NCI-H2081 (cell line): ENCODE measurements at regions not wholly inside any gene's neighbourhood (a gene's known extent, or its start where the extent isn't known, plus 50 kb on each side); places are given as distances from the start of the nearest gene placed in this dataset.

Source experiments
- DNase-seq, 2 experiments: peaks; one replicate each; lab custom pipeline; 2025; lab: John Stamatoyannopoulos, UW

DNA sequence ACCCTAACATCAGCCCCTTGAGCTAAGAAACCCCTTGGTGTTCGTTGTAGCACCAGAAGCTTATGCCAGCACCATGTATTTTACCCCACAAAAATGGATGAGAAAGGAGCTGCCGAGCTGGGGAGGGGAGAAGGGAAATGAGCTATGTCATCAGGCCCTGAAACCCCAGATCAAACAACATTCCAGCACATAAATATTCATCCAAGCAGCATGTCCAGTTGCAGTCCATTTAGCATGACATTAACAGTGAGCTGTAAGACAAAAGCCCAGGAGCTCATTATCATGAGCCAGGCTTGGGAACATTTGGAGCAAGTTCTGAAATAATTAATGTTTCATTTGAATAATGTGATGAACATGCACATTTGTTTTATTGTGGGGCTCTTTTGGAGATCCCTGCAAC, 630.1 kb upstream of the TMEM132C start:
- no peak for DNase-seq

DNA sequence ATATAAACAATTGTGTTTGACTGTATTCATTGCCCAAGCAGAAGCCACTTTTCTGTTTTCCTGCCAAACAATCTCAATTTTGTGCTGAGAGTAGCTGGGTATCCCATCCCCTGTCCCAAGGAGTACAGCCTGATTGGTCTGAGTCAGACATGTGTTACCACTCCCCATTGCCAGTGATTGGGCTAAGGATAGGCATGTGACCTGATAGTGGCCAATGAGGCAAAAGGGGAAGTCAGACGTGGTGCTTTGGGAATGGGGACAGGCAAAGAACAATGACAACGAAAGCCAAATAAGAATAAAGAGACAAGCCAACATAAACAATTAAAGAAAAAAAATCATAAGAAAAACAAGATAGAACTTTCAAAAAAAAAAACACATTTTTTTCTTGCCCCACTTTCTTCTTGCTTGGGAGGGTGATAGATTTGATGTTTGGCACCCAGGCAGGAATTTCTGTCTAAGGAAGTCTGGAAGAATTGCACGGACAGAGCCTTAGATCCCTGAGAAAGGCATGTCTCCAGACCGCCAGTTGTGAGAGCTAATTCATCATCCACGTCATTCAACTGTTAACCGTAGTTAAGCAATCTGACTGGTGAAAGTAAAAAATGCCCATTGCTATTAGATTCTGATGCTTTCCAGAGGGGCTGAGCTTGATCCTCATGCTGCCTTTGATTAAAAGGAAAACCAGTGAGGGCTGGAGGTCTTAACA, 626.6 kb upstream of the TMEM132C start:
- no peak for DNase-seq

DNA sequence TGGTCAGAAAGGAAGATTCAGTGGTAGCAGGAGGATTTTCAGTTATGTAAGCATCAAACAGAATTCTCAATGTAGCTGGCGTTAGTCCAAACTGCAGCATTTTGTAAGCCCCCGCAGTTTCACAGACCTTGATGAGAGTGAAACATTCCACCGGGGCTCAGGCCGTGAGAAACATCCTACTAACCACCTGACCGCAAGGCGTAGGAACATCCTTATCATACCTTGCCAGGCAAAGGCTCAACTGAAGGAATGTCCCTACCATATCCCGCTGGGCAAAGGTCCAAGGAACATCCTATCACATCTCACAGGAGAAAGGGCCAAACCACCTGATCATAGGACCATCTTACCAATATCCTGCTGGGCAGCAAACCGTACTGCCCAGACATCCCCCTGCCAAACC, 624.8 kb upstream of the TMEM132C start:
- DNase-seq, result no peak

DNA sequence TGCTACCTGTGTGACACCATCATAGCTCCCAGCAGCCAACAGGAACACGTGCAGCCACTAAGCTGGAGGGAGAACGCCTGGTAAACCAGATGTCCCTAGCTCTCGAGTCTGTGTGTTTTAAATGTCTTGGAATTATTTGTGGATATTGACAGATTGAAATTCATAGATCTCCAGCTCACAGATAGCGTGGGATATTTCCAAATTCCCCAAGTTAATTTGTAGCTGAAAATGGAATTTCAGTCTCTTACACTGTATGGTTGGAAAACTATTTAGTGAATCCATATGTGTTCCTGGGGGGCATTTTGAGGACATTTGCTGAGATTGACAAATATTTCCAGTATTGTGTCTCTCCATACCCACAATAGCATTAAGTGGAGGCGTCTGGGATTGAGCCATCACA, 618.6 kb upstream of the TMEM132C start:
- no peak for DNase-seq

DNA sequence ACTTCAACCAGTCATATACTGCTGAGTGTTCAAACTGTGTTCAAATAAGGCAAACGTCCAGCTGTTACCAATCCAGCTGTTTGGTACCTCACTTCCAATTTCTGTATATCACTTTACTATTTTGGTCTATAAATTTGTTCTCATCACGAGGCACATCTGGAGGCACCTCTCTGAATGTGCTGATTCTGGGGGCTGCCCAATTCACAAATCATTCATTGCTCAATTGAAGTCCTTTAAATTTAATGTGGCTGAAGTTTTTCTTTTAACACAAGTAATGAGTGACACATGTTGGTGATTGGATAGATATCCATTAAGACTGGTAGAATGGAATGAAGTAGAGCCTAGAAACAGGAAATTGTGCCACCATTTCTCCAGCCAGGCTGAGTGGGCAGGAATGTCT, 617.0 kb upstream of the TMEM132C start:
- DNase-seq, result no peak

DNA sequence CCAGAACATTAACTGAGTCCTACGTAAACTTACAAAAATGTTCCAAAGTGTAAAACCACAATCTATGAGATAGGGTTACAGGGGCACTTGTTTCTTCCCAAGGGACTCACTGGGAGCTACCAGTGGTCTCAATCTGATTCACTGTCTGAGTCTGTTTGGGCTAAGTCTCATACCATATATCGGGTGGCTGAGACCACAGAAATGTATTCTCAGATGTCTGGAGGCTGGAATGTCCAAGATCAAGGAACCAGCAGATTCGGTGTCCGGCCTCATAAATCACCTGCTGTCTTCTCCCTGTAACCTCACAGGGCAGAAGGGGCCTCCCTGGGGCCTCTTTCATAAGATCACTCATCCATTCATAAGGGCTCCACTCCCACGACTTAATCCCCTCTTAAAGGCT, 616.3 kb upstream of the TMEM132C start:
- DNase-seq, result no peak

DNA sequence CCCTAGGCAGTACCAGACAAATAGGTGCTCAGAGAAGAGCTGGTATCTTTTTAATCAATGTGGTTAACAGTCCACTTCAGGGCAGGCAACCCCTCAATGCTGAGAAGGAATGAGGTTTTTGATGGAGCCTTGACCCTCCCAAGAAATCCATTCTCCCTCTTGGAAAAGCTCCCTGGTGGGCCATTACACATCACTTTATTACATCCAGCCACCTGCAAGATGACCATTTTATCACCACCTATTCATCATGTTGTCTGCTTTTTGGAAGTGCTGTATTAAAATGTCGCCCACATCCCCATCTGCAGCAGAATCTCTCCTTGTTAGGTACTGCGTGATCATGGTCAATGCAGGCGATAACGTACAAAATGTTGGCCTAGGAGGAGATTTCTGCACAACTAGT, 614.7 kb upstream of the TMEM132C start:
- no peak for DNase-seq

DNA sequence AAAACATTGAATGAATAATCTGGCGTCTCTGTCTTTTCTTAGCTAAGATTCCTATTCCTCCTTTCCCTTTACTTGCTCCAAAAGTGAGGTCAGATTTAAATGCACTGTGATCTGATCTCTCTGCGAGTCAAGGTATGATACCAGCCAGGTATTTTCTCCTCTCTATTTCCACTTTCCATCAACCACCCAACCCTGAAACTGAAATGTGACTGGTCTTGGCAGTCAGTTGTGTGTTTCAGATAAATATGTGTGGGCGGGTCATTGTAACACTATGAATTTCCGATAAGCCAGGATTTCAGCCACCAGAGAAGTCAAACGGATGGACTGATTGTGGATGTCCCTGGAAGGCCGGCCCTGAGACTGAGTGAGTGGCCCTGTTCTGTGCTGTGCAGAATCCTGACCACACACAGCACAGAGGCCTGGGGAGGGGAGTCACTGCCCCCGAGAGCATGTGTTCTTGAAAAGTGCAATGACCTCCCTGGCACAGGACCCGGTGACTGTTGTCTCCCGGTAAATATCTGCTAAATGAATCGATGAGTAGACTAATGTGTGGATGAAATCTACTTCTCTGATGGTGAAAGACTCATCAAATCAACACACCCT, 612.5 kb upstream of the TMEM132C start:
- no peak for DNase-seq

DNA sequence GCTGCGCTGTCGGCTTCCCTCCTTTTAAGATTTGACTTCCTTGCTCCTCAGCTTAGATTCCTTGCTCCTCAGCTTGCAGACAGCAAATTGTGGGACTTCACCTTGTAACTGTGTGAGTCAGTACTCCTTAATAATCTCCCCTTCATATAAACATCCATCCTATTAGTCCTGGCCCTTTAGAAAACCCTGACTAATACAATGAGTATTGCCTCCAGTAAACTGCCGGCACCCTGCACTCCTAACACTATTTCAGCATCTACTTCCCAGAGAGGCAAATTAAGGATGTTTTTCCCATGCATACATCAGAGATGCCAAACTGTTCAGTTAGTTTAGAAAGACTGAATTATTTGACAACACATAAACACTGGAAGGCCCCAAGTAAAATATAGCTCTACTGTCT, 611.3 kb upstream of the TMEM132C start:
- no peak for DNase-seq

DNA sequence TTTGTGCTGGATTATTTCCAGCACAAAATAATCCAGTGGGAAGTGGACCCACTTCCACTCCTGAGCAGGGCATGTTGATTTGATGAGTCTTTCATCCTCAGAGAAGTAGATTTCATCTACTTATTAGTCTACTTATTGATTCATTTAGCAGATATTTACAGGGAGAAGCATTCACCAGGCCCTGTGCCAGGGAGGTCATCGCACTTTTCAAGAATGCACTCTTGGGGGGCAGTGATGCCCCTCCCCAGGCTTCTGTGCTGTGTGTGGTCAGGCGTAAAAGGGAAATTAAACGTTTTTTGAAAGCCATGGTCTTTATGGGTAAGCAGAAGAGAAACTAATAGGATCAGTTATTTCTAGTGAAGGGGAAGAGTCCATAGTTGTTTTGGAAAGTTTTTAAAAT, 610.7 kb upstream of the TMEM132C start:
- DNase-seq, result no peak

DNA sequence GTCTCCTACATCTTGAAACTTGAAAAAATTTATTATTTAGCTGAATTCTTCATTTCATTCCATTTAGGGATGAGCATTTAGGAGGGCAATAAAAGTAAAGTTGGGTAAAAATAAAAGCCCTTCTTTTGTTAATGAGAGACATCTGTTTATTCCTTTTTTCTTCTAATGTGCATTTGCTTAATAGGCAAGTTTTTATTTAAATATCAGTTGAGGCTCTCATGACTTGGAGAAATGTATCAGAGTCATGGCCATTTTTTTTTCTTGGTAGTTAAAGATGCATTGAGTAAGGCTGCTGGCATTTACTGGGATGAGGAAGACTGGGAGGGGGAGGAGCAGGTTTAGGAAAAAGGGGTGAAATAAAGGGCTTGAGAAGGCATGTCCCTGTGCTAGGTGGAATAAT, 609.9 kb upstream of the TMEM132C start:
- DNase-seq, result no peak

DNA sequence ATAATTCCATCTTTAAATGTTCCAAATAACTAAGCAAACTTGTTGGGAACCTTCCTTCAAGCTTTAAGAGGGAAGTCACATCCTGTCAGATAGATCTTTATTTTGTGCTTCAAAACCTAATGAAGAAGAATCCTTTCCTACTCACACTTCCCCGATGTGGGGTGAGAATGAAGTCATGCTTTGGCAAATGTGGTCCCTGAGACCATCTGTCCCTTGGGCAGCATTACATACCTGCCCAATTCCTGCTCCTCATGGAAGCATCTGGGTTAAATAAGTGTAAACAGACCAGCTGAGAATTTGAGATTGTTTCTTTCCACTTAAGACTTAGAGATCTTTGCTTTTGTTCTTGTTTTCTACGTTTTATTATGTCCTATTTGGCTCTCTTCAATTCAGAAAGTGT, 606.0 kb upstream of the TMEM132C start:
- DNase-seq, result no peak

DNA sequence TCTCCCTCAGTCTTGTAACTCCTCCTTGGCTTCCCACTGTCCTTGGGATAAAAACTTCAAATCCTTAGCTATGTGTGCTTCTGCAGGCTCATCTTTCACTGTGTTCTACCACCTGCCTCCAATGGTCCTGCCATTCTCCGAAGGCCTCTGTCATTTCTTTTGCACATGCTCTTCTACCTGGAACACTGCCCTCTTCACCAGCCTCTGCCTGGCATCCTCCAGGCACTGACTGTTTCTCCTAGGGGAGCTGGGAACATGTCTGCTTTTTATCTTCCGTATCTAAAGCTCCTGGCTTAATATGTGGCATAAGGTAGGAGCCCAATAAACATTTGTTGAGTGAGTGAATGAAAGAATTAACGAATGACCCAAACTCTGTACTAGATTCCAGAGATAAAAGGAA, 603.3 kb upstream of the TMEM132C start:
- no peak for DNase-seq

DNA sequence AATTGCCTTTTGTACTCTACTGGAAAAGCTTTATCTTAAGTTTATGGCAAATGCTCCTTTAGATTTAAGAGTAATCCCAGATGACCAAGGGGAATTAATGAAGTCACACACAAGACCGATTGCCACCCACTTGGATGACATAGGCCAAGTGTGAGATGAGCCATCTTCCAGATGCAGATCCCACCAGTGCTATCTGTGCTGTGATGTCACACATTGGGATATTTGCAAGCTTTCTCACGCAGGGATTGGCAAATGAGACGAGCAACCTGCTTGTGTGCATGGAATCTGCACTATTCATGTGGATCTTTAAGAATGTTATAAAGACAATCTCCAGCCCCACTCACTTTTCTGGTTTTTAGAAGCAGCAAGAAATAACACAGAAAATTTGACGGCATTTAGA, 602.1 kb upstream of the TMEM132C start:
- no peak for DNase-seq

DNA sequence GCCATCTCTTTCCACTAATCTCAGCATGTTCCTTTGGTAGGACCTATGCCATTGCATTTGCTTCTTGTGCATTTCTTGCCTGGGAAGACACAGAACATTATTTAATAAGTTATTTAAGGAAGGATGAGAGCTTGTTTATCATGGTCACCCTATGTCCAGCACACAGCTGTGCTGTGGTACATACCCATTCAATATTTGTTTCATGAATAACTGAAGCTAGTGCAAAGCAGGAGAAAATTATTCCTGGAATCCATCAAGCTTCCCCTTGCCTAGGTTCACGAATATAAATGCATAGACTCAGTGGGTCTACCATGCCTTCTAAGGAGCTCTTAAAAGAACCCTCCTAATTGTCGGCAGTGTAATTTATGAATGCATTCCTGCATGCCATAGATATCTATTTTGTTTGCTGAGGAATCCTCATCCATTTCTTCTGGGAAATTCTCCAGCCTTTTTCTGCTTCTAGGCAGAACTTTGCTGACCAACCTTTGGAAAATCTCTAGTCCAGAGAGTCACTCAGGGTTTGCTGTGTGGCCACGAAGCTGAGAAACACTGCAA, 599.8 kb upstream of the TMEM132C start:
- DNase-seq, result no peak

DNA sequence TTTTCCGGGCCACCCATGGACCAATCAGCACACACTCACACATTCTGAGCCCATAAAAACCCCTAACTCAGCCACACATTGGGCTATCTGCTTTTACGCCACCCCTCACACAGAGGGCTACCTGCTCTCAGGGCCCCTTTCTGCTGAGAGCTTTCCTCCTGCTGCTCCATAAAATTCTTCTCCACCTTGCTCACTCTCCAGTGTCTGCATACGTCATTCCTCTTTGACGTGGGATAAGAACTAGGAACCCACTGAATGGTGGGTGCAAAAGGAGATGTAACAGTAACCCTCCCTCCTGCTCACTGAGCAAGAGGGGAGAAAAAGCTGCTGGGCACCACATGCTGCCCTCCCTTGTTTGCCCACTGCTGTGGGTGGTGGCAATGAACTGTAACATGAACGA, 596.7 kb upstream of the TMEM132C start:
- DNase-seq, result no peak

DNA sequence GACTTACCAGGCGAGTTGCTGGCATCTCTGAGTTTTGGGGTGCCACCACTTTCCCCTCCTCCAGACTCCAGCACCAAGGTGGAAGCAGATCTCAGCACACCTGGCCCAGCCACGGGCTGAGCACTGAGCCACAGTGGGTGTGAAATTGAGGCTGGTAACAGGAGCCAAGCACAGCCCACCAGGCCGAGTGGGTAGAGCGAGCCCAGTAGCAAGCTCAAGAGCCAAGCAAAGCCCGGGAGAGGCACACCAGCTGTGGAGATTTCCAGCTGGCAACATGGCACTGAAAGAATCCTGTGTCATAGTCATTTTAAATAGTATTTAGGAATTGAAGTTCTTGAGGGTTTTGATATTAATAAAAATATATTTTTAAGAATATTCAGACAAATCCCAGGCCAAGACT, 596.2 kb upstream of the TMEM132C start:
- no peak for DNase-seq

DNA sequence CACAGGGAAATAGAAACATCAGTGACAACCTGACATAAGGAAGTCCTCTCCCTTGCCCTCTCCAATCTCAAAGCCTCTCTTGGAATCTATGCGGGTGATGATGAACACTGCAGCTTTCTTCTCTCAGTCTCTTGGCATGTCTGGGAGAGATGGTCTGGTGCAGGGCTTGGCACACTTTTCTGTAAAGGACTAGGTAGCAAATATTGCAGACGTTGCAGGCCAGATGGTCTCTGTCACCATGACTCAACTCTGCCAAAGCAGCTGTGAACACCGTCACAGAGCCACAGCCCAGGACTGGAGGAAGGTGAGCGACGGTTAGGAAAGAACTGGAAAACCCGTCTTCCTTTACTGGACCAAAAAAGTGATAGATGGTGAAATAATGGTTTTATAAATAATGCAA, 591.0 kb upstream of the TMEM132C start:
- DNase-seq, result no peak

DNA sequence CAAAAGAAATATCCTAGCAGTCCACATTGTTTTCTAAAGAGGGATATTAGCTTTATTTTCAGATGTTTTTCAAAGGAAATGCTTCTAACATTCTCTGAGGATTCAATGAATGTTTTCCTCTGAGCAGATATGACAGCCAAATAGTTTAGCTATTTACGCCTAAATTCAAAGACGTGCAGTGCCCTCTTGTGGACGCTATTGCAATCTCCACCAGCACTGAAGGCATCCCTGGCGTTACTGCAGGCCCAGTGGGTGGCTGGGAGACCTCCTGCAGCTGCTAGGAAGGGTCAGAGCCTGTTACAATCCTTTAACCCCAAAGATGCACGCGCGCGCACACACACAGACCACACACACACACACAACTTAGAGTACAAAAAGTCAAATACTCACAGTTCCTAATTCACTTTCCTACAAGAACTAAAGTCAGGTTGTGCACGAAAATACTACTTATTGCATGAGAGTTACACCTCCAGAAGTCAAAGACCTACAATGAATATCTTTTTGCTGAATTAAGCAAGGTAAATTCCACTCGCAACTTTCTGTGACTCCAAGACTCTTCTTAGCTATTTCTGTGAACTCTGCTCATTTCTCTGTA, 589.3 kb upstream of the TMEM132C start:
- peak; percentile 79 to 82 for DNase-seq

DNA sequence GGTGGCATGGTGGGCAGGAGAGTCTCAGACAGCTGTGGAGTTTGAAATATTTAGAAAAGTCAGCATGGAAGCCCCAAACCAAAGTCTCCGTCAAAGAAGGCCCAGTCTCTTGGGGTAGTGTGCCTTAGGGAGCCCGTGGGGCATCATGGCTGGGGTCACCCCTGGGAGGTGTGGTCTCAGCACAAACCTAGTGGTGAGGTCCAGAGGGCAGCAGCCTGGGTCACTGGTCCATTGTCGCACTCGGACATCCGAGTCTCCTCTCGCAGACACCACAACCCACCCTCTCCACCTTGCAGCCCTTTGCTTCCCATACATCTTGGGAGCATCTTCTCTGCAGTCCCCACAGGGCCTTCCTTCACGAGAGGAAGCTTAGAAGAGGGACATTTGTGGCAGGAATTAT, 588.0 kb upstream of the TMEM132C start:
- no peak for DNase-seq

DNA sequence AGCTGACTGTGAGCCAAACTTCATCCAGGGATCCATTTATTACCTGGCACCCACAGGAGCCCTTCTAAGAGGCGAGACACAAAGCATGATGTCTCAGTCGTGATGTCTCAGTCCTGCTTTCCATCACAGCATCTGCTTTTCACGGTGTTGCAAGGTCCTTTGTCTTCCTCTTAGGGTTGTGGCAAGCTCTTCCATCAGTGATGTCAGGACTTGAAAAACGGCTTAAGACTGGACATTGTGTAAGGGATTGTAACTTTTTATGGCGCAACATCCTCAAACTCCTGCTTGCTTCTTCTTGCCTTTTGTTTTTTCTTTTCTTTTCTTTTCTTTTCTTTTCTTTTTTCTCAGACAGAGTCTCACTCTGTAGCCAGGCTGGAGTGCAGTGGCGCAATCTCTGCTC, 586.5 kb upstream of the TMEM132C start:
- no peak for DNase-seq

DNA sequence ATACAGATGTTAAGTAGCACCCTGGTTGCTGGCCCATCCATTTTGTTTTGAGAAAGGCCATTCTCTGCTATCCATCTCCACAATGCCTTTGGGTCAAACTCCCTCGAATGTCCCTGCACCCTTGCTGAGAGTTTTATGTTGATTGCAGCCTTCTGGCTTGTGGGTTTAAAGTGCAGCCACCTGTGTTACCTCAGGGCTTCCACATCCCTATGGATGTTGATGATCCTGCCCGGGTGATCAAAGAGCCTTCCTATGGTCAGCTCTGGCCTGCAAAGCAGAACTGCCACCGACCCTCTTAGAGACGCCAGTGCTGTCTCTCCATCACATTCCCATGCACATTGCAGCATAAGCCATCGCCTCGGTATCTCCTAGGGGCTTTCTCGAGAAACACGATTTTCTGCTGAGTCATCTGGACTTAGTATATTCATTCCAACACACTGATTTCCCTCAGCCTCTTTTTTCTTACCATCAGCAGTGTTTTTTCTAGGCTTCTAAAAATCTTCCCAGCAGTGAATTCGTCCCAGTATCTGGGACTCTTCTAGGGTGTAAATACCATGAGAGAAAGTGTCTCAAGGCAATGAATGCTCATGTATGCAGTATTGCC, 585.7 kb upstream of the TMEM132C start:
- DNase-seq, result no peak

DNA sequence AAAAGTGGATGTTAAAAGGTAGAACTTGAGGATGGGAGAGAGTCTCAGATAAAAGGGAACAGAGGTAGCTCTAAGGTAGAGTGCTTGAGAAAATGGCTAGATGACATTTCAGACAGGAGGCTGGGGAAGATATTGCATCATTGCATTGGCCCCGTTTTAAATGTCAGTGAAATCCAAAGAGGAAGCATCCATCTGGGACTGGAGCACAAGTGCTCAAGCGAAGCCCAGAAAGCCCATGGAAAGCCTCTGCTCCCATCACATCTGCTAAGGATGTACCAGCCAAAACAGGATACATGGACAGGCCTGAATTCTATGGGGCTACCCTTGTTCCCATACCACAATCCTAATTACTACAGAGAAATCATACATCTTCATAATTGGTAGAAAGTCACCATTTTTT, 581.5 kb upstream of the TMEM132C start:
- no peak for DNase-seq
